ENCODE measurements at regions not wholly inside any gene's neighbourhood (a gene's known extent, or its start where the extent isn't known, plus 50 kb on each side); places are given as distances from the start of the nearest gene placed in this dataset.

- Histone ChIP-seq H3K9me3 (no peaks in the 10 kb centered on the region), H3K36me3 (no peaks in the 10 kb centered on the region), H3K4me3 (no peak overlapping the region), H3K4me1 (no peaks in the 10 kb centered on the region), H3K27ac (no peak overlapping the region), H3K27me3 (no peaks in the 10 kb centered on the region)
- no peak for DNase-seq (ENCODE audit: low spot score in 2 of 2)
- TF ChIP-seq EP300 (IDR thresholded peaks at IDR 0.05) (no peak), CTCF (IDR thresholded peaks at IDR 0.05) (no peak), POLR2A (IDR thresholded peaks at IDR 0.05) (no peak)
These were observed 202.5 kb upstream of the GRIP1 start for GRCh38 chr12:66881386-66881785.

GRCh38 chr12:66884091-66884490 is 205.2 kb upstream of the GRIP1 start:
- TF ChIP-seq POLR2A (IDR thresholded peaks at IDR 0.05) (no peak), CTCF (IDR thresholded peaks at IDR 0.05) (no peak), EP300 (IDR thresholded peaks at IDR 0.05) (no peak)
- Histone ChIP-seq H3K27ac (no peak overlapping the region), H3K27me3 (no peaks in the 10 kb centered on the region), H3K9me3 (no peaks in the 10 kb centered on the region), H3K36me3 (no peaks in the 10 kb centered on the region), H3K4me1 (no peaks in the 10 kb centered on the region), H3K4me3 (no peak overlapping the region)
- no peak for DNase-seq (ENCODE audit: low spot score in 2 of 2)
- WGBS, 2 donors, result 56 to 69% methylated on average over 11 of the region's 11 CpGs

- H3K9me3 ChIP-seq, result no peaks in the 10 kb centered on the region
- H3K36me3 ChIP-seq, result no peaks in the 10 kb centered on the region
- H3K27ac ChIP-seq, result no peak overlapping the region
- no peaks in the 10 kb centered on the region for H3K4me1 ChIP-seq
- no peak for DNase-seq (ENCODE audit: low spot score in 2 of 2)
- no peak overlapping the region for H3K4me3 ChIP-seq
- TF ChIP-seq CTCF (IDR thresholded peaks at IDR 0.05) (no peak), POLR2A (IDR thresholded peaks at IDR 0.05) (no peak), EP300 (IDR thresholded peaks at IDR 0.05) (no peak)
- no peaks in the 10 kb centered on the region for H3K27me3 ChIP-seq
- 72 to 83% methylated on average over 13 of the region's 13 CpGs for WGBS, 2 donors
These were observed 206.4 kb upstream of the GRIP1 start for GRCh38 chr12:66885115-66885875.

- TF ChIP-seq EP300 (IDR thresholded peaks at IDR 0.05) (no peak), CTCF (IDR thresholded peaks at IDR 0.05) (no peak), POLR2A (IDR thresholded peaks at IDR 0.05) (no peak)
- H3K4me1 ChIP-seq, result peaks cover 0 to 7% (median 3%) of the 10 kb centered on the region in 4 donors
- no peak overlapping the region for H3K4me3 ChIP-seq
- H3K27ac ChIP-seq, result no peak overlapping the region
- DNase-seq (ENCODE audit: low spot score in 2 of 2), result no peak
- H3K36me3 ChIP-seq, result no peaks in the 10 kb centered on the region
- no peaks in the 10 kb centered on the region for H3K9me3 ChIP-seq
- WGBS, 2 donors, result 67 to 78% methylated on average over 8 of the region's 8 CpGs
- H3K27me3 ChIP-seq, result no peaks in the 10 kb centered on the region
These were observed 217.9 kb upstream of the GRIP1 start for GRCh38 chr12:66896797-66897196.

GRCh38 chr12:66898700-66899469 is 220.0 kb upstream of the GRIP1 start:
- H3K36me3 ChIP-seq, result no peaks in the 10 kb centered on the region
- TF ChIP-seq CTCF (IDR thresholded peaks at IDR 0.05), result no peak
- no peaks in the 10 kb centered on the region for H3K27me3 ChIP-seq
- no peak for DNase-seq (ENCODE audit: low spot score in 2 of 2)
- 81 to 83% methylated on average over 3 of the region's 3 CpGs for WGBS, 2 donors
- H3K27ac ChIP-seq, result no peak overlapping the region
- no peaks in the 10 kb centered on the region for H3K9me3 ChIP-seq
- no peak overlapping the region for H3K4me3 ChIP-seq
- peaks cover 0 to 7% (median 3%) of the 10 kb centered on the region in 4 donors for H3K4me1 ChIP-seq

Data from tibial nerve (tissue), 4 donors.